Epidermal melanocyte (primary cell): ENCODE measurements at regions not wholly inside any gene's neighbourhood (a gene's known extent, or its start where the extent isn't known, plus 50 kb on each side); places are given as distances from the start of the nearest gene placed in this dataset.

ENCODE experiments used
- DNase-seq: peaks from one replicate; pipeline ENCODE4 v3.0.0; 2011; ENCODE audit warnings: low spot score; ENCODE audit not compliant: insufficient read length

GRCh38 chr6:37105148-37106050 lies 64.6 kb upstream of the PIM1 start:
- no peak for DNase-seq

DNA sequence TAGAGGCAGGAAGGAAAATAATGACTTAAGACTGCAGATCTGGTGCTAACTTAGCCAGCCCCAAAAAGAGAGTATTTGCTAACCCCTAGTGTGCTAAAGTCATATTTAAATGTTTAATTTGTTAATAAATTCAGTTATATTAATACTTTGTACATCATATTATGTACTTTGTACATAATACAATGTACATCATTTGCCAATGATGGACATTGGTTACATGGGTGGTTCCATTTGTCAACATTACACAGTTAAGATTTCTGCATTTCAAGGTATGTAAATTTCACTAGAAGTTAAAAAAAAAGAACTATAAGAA lies 63.9 kb upstream of the PIM1 start:
- no peak for DNase-seq

DNA sequence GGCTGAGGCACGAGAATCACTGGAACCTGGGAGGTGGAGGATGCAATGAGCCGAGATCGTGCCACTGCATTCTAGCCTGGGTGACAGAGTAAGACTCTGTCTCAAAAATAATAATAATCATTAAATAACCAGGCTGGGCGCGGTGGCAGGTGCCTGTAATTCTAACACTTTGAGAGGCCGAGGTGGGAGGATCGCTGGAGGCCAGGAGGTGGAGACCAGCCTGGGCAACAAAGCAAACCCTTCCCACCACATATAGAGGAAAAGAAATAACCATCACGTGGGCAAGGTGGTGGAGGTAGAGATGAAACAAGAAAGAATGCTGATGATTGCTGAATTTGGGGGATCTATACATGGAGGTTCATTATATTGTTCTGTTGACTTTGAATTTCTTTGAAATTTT lies 63.4 kb upstream of the PIM1 start:
- DNase-seq = no peak

DNA sequence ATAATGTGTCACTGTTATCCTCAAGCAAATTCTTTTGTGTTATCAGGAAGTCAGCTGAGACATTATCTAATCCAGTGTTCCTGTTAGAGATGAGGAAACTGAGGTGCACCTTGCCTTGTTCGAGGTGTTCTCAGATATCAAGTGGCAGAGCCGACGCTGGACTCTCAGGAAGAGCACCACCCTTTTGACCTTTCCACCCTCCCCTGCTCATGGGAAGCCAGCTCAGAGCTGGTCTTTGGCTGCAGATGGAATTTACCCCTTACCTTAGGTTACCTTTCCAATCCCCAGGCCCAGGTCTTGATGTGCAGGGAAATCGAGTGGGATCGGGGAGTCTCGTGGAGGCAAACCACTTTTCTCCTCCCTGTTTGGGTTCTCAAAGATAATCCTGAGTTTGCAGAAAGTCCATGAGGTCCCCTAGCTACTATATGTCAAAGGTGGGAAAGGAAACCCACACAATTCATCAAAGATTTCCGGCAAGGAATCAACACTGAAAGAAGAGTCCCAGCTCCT lies 62.9 kb upstream of the PIM1 start:
- no peak for DNase-seq

GRCh38 chr6:37109714-37110499 lies 60.0 kb upstream of the PIM1 start:
- DNase-seq = no peak

DNA sequence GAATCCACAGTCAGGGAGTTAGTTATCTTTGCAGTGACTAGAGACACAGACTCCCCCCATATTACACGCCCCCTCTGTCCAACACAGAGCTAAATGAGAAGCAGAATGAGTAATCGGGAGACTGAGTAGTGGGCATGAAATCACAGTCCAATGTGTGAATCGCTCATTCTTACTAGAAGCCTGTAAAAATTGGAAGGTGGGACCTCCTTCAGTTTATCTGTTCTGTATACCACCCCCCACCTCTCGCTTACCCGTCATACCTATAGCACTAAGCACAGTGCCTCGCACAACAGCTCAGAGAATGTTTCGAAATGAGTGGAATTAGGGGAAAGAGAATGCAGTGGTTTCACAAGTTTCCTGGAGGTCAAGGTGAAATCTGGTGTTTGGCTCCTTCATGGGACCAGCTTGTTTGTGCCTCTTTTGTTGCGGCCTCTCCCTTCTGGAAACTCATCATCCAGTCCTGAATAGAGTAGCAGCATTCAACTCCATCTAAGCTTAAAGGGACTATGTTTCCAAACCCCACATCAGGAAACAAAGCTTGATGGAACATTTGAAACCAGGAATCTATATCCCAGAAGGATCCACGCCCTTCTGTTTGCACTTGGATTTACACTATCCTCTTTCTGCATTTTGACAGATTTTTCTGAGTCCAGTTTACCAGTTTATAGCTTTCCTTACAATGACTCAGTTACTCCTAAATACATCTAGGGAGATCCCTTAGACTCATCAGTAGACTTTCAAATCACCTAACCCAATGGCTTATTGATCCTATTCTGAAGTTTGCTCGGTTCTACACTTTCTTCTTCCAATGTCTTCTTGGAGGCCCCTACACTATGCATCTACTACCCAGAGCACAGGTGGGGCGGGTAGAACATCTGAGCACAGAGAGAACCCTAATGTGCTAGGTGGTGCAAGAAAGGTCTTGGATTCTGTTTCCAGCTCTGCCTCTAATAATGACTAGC lies 59.2 kb upstream of the PIM1 start:
- no peak for DNase-seq

DNA sequence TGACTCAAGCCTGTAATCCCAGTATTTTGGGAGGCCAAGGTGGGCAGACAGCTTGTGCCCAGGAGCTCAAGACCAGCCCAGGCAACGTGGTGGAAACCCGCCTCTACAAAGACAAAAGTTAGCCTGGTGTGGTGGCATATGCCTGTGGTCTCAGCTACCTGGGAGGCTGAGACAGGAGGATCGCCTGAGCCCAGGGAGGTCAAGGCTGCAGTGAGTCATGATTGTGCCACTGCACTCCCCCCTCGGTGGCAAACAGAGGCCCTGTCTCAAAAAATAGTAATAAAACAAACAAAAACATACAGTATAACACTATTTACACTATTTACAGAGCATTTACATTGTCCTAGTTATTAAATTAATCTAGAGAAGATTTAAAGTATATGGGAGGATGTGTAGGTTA lies 56.0 kb upstream of the PIM1 start:
- DNase-seq = no peak

GRCh38 chr6:37114612-37115011 lies 55.3 kb upstream of the PIM1 start:
- no peak for DNase-seq

DNA sequence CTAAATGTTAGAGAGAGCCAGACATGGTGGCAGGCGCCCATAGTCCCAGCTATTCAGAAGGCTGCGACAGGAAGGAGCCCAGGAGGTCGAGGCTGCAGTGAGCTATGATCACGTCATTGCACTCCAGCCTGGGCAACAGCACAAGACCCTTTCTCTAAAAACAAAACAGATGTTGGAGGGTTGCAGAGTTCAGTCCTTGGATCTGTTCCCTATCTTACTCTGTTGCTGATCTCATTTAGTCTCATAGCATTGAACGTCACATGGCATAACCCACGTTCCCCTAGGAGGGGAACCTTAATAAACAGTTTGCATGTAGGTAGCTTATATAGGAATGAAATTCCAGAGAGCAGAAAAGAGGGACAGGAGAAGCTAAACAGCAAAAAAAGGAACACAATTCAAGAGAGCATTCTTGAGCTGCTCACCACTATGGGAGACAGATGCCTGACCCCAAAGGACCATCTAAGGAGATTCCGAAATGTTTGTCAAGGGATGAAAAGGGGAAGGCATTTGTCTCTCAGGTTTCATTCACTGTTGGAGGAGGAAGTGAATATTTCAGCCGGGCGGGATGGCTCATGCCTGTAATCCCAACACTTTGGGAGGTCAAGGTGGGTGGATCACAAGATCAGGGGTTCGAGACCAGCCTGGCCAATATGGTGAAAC lies 54.6 kb upstream of the PIM1 start:
- no peak for DNase-seq

GRCh38 chr6:37116326-37116725 lies 53.6 kb upstream of the PIM1 start:
- DNase-seq = no peak

- DNase-seq = no peak
Measured at GRCh38 chr6:37119387-37119886, 50.5 kb upstream of the PIM1 start.
